Gastrocnemius medialis (tissue), 4 donors: ENCODE measurements at regions not wholly inside any gene's neighbourhood (a gene's known extent, or its start where the extent isn't known, plus 50 kb on each side); places are given as distances from the start of the nearest gene placed in this dataset.
A peak's percentile ranks its signal among the peaks of the same experiment; 100 is the strongest.
"Not testable (repeated sequence)": the region's sequence is repeated elsewhere in the genome, so short reads cannot be mapped to it uniquely, and the experiment has no call there.

Experiments
- ATAC-seq, 2 donors: fragments of 150-250 bp; one replicate each; pipeline ENCODE4 v1.9.1; 2016
- DNase-seq, 2 donors: peaks; one replicate each; pipeline ENCODE4 v3.0.0-alpha.2; 2019
- H3K27ac ChIP-seq, 4 donors: fragments of 200-600 bp; sonication (generic); 1 replicate in 1 of 4; 2 replicates in 3 of 4; pipeline ENCODE4 v1.5.1; 2016 to 2018; ENCODE audit warnings: mild to moderate bottlenecking in 2 of 4, moderate library complexity in 1 of 4
- H3K27me3 ChIP-seq, 3 donors: fragments of 200-600 bp; sonication (generic) in 2 of 3; 1 replicate in 1 of 3; 2 replicates in 2 of 3; pipeline versions ENCODE4 v1.5.1 to v1.6.0; 2016 to 2019; ENCODE audit warnings: mild to moderate bottlenecking in 1 of 3, moderate library complexity in 1 of 3
- H3K36me3 ChIP-seq, 2 donors: fragments of 200-600 bp; sonication (generic) in 1 of 2; one replicate each; pipeline ENCODE4 v1.5.1; 2017 to 2018
- H3K4me1 ChIP-seq, 2 donors: fragments of 200-600 bp; sonication (generic) in 1 of 2; one replicate each; pipeline ENCODE4 v1.5.1; 2016 to 2017; ENCODE audit warnings: mild to moderate bottlenecking in 2 of 2
- H3K4me3 ChIP-seq, 4 donors: fragments of 200-600 bp; sonication (generic) in 3 of 4; 1 replicate in 1 of 4; 2 replicates in 3 of 4; pipeline ENCODE4 v1.5.1; 2016 to 2019; ENCODE audit warnings: mild to moderate bottlenecking in 2 of 4
- H3K9me3 ChIP-seq, 3 donors: fragments of 200-600 bp; sonication (generic) in 2 of 3; 1 replicate in 1 of 3; 2 replicates in 2 of 3; pipeline ENCODE4 v1.5.1; 2016 to 2019
- POLR2A ChIP-seq, 2 donors: fragments of 450-650 bp; IDR thresholded peaks; one replicate each; pipeline ENCODE4 v1.6.1; 2017; ENCODE audit warnings: antibody characterized with exemption in 2 of 2, mild to moderate bottlenecking in 2 of 2, moderate library complexity in 2 of 2
- in situ Hi-C, 4 donors: fragments of 200-750 bp; cut with MboI; loops; one replicate each; pipeline versions ENCODE4 v1.15.0 to v1.8.0; 2017; ENCODE audit warnings: low sequenced_read_pairs in 4 of 4
- intact Hi-C: fragments of 100-400 bp; cut with DNase I; formaldehyde crosslinking; loops from one replicate; pipeline ENCODE4 v1.15.1; 2023; ENCODE audit warnings: low total_unique reads
- TF ChIP-seq, protein P1 (sequence below), 5 experiments: fragments of 450-650 bp in 3 of 5; fragments of 200-600 bp in 2 of 5; sonication (generic) in 2 of 5; IDR thresholded peaks in 4 of 5; conservative IDR thresholded peaks in 1 of 5; 1 replicate in 4 of 5; 2 replicates in 1 of 5; pipeline ENCODE4 v1.5.1; 2016 to 2019; ENCODE audit warnings: antibody characterized with exemption in 5 of 5, mild to moderate bottlenecking in 3 of 5, moderate library complexity in 3 of 5

DNA sequence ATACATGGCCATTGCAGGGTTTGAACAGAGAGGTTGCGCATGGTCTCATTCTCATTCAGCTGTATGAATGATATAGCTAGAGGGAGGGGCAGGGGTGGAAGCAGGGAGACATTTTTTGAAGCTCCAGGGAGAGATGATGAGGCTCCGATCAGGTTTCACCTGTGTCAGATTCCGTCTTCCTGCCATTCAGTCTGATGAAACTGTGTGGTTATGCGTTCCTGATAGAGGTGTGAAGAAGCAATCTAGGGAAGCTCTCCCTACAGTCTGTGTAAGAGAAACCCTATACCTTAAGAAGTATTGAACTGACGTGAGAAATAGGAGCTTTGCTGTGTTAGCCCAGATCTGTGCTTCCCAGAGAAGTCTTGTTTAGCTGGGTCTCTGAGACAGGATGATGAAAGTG is 171.9 kb upstream of the NDN start:
- Histone ChIP-seq H3K27me3 (no peaks in the 10 kb centered on the region), H3K4me3 (no peak overlapping the region), H3K9me3 (no peaks in the 10 kb centered on the region), H3K27ac (no peak overlapping the region), H3K4me1 (no peaks in the 10 kb centered on the region), H3K36me3 (no peaks in the 10 kb centered on the region)
- DNase-seq (no peak), ATAC-seq (peak in 1 of 2 donors; percentile 44)
- intact Hi-C loops (no loop called here), in situ Hi-C loops (loop anchor here (25.0 kb wide), 1 partner anchor 222 kb away; the partner anchor contains the start of gene MAGEL2 (in 4 of the 4))
- TF ChIP-seq, protein P1, sequence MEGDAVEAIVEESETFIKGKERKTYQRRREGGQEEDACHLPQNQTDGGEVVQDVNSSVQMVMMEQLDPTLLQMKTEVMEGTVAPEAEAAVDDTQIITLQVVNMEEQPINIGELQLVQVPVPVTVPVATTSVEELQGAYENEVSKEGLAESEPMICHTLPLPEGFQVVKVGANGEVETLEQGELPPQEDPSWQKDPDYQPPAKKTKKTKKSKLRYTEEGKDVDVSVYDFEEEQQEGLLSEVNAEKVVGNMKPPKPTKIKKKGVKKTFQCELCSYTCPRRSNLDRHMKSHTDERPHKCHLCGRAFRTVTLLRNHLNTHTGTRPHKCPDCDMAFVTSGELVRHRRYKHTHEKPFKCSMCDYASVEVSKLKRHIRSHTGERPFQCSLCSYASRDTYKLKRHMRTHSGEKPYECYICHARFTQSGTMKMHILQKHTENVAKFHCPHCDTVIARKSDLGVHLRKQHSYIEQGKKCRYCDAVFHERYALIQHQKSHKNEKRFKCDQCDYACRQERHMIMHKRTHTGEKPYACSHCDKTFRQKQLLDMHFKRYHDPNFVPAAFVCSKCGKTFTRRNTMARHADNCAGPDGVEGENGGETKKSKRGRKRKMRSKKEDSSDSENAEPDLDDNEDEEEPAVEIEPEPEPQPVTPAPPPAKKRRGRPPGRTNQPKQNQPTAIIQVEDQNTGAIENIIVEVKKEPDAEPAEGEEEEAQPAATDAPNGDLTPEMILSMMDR (IDR thresholded peaks at IDR 0.05 in 4 of 5, conservative IDR thresholded peaks at IDR 0.05 in 1 of 5) = no peak
- TF ChIP-seq POLR2A (IDR thresholded peaks at IDR 0.05) = no peak

DNA sequence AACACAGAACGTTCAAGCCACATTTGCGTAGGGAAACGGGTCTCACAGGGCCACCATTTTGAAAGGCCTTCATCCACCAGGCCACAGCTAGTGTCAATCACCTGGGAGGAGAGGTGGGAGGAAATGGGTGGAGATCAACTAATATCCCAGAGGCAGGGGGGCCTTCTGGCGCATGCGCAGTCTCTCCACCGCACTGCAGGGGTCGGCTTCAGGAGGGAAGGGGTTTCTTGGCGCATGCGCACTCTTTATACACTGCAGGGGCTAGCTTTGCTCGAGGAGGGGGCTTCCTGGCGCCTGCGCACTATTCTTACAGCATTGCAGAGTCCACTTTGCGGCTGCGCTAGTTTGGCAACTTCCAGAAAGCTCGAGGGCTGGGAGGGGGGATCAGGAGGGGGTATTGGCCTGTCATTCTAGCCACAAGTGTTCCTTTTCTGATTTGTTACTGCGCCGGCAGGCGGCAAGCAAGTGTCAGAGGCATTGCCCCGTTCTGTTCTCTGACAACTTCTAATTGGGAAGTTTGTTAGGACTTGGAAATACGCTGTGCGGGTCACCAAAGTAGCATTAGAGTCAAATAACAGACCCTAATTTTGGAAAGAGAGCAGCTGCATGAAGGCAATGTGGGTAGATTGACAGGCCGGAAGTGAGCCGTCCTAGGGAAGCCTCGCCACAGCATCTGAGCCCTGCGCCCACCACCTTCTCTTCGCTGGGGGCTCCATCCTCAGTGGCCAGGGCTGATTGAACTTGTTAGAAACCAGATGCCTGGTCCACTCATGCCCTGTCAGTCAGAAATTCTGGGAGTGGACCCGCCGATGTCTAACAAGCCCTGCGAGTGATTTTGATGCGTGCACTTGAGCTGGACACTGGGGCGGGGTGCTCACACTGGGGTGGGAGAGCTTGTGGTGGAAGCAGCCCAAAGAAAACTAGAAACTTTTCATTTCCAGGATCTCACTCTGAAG is 173.5 kb upstream of the NDN start:
- Histone ChIP-seq H3K27ac (no peak overlapping the region), H3K9me3 (no peaks in the 10 kb centered on the region), H3K4me3 (no peak overlapping the region), H3K4me1 (no peaks in the 10 kb centered on the region), H3K27me3 (no peaks in the 10 kb centered on the region), H3K36me3 (no peaks in the 10 kb centered on the region)
- no peak for ATAC-seq
- DNase-seq = no peak
- TF ChIP-seq, protein P1 (IDR thresholded peaks at IDR 0.05 in 4 of 5, conservative IDR thresholded peaks at IDR 0.05 in 1 of 5) = no peak
- TF ChIP-seq POLR2A (IDR thresholded peaks at IDR 0.05) = no peak
- intact Hi-C loops (no loop called here), in situ Hi-C loops (loop anchor here (25.0 kb wide), 1 partner anchor 223 kb away; the partner anchor contains the start of gene MAGEL2 (in 4 of the 4))

DNA sequence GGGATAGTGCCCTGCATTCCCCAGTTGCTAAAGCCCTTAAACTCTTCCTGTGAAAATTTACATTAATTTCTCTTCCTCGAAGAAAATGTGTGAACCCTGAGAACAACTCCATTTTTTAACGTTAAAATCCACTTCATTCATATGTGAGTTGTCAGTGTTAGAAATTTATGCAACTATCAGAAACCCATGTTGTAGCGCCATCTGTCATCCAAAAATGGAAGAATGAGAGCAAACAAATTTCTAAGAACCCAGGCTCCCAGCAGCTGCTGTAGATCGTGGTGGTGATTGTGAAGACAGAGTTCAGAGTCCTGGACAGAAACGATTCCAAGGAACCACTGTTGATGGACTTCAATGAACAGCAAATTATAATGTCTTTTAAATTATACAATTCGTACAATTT is 179.7 kb upstream of the NDN start:
- intact Hi-C loops = loop anchor here (5.0 kb wide), 1 partner anchor 220 kb away; the partner anchor contains the start of gene MAGEL2
- H3K4me3 ChIP-seq = no peak overlapping the region
- no peaks in the 10 kb centered on the region for H3K27me3 ChIP-seq
- H3K36me3 ChIP-seq = no peaks in the 10 kb centered on the region
- H3K27ac ChIP-seq = no peak overlapping the region
- DNase-seq (no peak), ATAC-seq (no peak)
- TF ChIP-seq, protein P1 (IDR thresholded peaks at IDR 0.05 in 4 of 5, conservative IDR thresholded peaks at IDR 0.05 in 1 of 5) = no peak
- no peak for TF ChIP-seq POLR2A (IDR thresholded peaks at IDR 0.05)
- H3K4me1 ChIP-seq = no peaks in the 10 kb centered on the region
- no peaks in the 10 kb centered on the region for H3K9me3 ChIP-seq
- in situ Hi-C loops = loop anchor here (25.0 kb wide), 1 partner anchor 230 kb away; the partner anchor contains the start of gene MAGEL2 (in 4 of the 4)

DNA sequence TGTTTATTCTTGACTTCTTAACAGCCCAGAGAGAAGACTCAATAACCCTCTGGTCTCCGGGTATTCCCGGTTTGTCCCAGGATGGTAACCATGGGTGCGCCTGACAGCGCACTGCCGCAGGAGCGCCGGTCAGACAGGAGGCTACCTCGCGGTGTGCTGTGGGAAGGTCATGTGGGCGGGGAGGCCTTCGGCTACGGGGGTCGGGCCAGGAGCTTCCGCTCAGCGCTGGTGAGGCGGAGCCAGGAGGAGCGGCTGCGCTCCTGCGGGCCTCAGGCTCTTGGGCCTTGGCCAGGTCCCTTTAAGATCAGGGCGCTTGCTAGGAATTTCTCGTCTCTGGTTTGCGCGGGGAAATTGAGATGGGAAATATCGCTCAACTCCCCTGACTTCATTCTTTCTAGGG is 182.3 kb upstream of the NDN start:
- Histone ChIP-seq H3K36me3 (no peaks in the 10 kb centered on the region), H3K9me3 (no peaks in the 10 kb centered on the region), H3K4me1 (no peaks in the 10 kb centered on the region), H3K4me3 (no peak overlapping the region), H3K27ac (no peak overlapping the region), H3K27me3 (no peaks in the 10 kb centered on the region)
- ATAC-seq (no peak), DNase-seq (no peak)
- in situ Hi-C loops (loop anchor here (25.0 kb wide), 1 partner anchor 232 kb away; the partner anchor contains the start of gene MAGEL2 (in 4 of the 4)), intact Hi-C loops (loop anchor here (5.0 kb wide), 1 partner anchor 222 kb away; the partner anchor contains the start of gene MAGEL2)
- TF ChIP-seq, protein P1 (IDR thresholded peaks at IDR 0.05 in 4 of 5, conservative IDR thresholded peaks at IDR 0.05 in 1 of 5) = no peak
- TF ChIP-seq POLR2A (IDR thresholded peaks at IDR 0.05) = no peak

DNA sequence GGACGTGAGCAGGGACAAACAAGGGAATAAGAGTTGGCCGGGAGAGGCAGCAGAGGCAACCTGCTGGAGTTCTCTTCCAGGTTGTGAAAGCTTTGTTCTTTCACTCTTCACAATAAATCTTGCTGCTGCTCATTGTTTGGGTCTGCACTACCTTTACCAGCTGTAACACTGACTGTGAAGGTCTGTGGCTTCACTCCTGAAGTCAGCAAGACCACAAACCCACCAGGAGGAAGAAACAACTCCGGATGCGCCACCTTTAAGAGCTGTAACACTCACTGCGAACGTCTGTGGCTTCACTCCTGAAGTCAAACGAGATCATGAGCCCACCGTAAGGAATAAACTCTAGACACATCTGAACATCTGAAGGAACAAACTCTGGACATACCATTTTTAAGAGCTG is 186.5 kb upstream of the NDN start:
- DNase-seq, H3K27me3 ChIP-seq, H3K9me3 ChIP-seq, ATAC-seq, H3K4me1 ChIP-seq, H3K4me3 ChIP-seq, H3K36me3 ChIP-seq, intact Hi-C loops, H3K27ac ChIP-seq: not testable (repeated sequence)
- in situ Hi-C loops = loop anchor here (25.0 kb wide), 1 partner anchor 236 kb away; the partner anchor contains the start of gene MAGEL2 (in 4 of the 4)
